Type B pancreatic cell (in vitro differentiated cells): ENCODE measurements at regions not wholly inside any gene's neighbourhood (a gene's known extent, or its start where the extent isn't known, plus 50 kb on each side); places are given as distances from the start of the nearest gene placed in this dataset.
A peak's percentile ranks its signal among the peaks of the same experiment; 100 is the strongest.

Experiments
- DNase-seq: peaks from one replicate; pipeline ENCODE4 v3.0.0; 2021; ENCODE audit warnings: mixed read lengths; ENCODE audit not compliant: unreplicated experiment; ENCODE audit errors: extremely low spot score
- H3K27ac Mint-ChIP-seq: 2 replicates; pipeline ENCODE4 v1.8.0; 2021; ENCODE audit warnings: mild to moderate bottlenecking, mixed read lengths
- H3K27me3 Mint-ChIP-seq: 2 replicates; pipeline ENCODE4 v1.8.0; 2021; ENCODE audit warnings: mixed read lengths
- H3K36me3 Mint-ChIP-seq: 2 replicates; pipeline ENCODE4 v1.8.0; 2021; ENCODE audit warnings: mixed read lengths
- H3K4me1 Mint-ChIP-seq: one replicate; pipeline ENCODE4 v1.8.0; 2021; ENCODE audit warnings: mixed read lengths; ENCODE audit not compliant: unreplicated experiment
- H3K4me3 Mint-ChIP-seq: 2 replicates; pipeline ENCODE4 v1.8.0; 2021; ENCODE audit warnings: mild to moderate bottlenecking, mixed read lengths
- H3K9me3 Mint-ChIP-seq: 2 replicates; pipeline ENCODE4 v1.8.0; 2021; ENCODE audit warnings: mixed read lengths
- CTCF ChIP-seq: fragments of 200-600 bp; sonication (generic); conservative IDR thresholded peaks from 2 replicates; pipeline ENCODE4 v1.5.0; 2021; ENCODE audit warnings: antibody characterized with exemption, mild to moderate bottlenecking

GRCh38 chr10:4688601-4689000 lies 137.4 kb upstream of the AKR1E2 start:
- Mint-ChIP-seq H3K4me3 (no peak overlapping the region), H3K36me3 (no peaks in the 10 kb centered on the region), H3K4me1 (peaks cover 26% of the 10 kb centered on the region), H3K9me3 (peaks cover 4% of the 10 kb centered on the region), H3K27ac (no peak overlapping the region), H3K27me3 (peaks cover 3% of the 10 kb centered on the region)
- TF ChIP-seq CTCF, result no peak
- no peak for DNase-seq

GRCh38 chr10:4688168-4688567 lies 137.8 kb upstream of the AKR1E2 start:
- H3K4me1 Mint-ChIP-seq, result peaks cover 26% of the 10 kb centered on the region
- no peak for DNase-seq
- no peaks in the 10 kb centered on the region for H3K9me3 Mint-ChIP-seq
- no peaks in the 10 kb centered on the region for H3K36me3 Mint-ChIP-seq
- no peak overlapping the region for H3K27ac Mint-ChIP-seq
- H3K27me3 Mint-ChIP-seq, result peaks cover 3% of the 10 kb centered on the region
- H3K4me3 Mint-ChIP-seq, result no peak overlapping the region
- TF ChIP-seq CTCF, result no peak

GRCh38 chr10:4687397-4687796 lies 138.6 kb upstream of the AKR1E2 start:
- no peak for DNase-seq
- Mint-ChIP-seq H3K9me3 (no peaks in the 10 kb centered on the region), H3K36me3 (no peaks in the 10 kb centered on the region), H3K27ac (no peak overlapping the region), H3K4me3 (no peak overlapping the region), H3K27me3 (peaks cover 3% of the 10 kb centered on the region), H3K4me1 (peaks cover 26% of the 10 kb centered on the region)
- no peak for TF ChIP-seq CTCF

- no peak for TF ChIP-seq CTCF
- DNase-seq, result no peak
- no peak overlapping the region for H3K4me3 Mint-ChIP-seq
- peaks cover 24% of the 10 kb centered on the region for H3K4me1 Mint-ChIP-seq
- H3K9me3 Mint-ChIP-seq, result no peaks in the 10 kb centered on the region
- peaks cover 3% of the 10 kb centered on the region for H3K27me3 Mint-ChIP-seq
- peak overlapping the region; percentile 49 for H3K27ac Mint-ChIP-seq
- H3K36me3 Mint-ChIP-seq, result no peaks in the 10 kb centered on the region
Observed at GRCh38 chr10:4686644-4686996, 139.4 kb upstream of the AKR1E2 start.

- H3K36me3 Mint-ChIP-seq, result no peaks in the 10 kb centered on the region
- H3K4me3 Mint-ChIP-seq, result no peak overlapping the region
- no peaks in the 10 kb centered on the region for H3K9me3 Mint-ChIP-seq
- peak overlapping the region; percentile 49 for H3K27ac Mint-ChIP-seq
- no peak for DNase-seq
- H3K27me3 Mint-ChIP-seq, result peaks cover 3% of the 10 kb centered on the region
- peaks cover 23% of the 10 kb centered on the region for H3K4me1 Mint-ChIP-seq
- TF ChIP-seq CTCF, result no peak
Observed at GRCh38 chr10:4685904-4686643, 139.9 kb upstream of the AKR1E2 start.

GRCh38 chr10:4685491-4685890 lies 140.5 kb upstream of the AKR1E2 start:
- peaks cover 3% of the 10 kb centered on the region for H3K27me3 Mint-ChIP-seq
- H3K4me3 Mint-ChIP-seq, result no peak overlapping the region
- no peaks in the 10 kb centered on the region for H3K9me3 Mint-ChIP-seq
- TF ChIP-seq CTCF, result no peak
- peaks cover 23% of the 10 kb centered on the region for H3K4me1 Mint-ChIP-seq
- no peak overlapping the region for H3K27ac Mint-ChIP-seq
- H3K36me3 Mint-ChIP-seq, result no peaks in the 10 kb centered on the region
- DNase-seq, result no peak
